Mesothelial cell of epicardium (in vitro differentiated cells): ENCODE measurements at regions not wholly inside any gene's neighbourhood (a gene's known extent, or its start where the extent isn't known, plus 50 kb on each side); places are given as distances from the start of the nearest gene placed in this dataset.

ENCODE experiments used
- DNase-seq, 2 experiments: peaks; one replicate each; pipeline ENCODE4 v3.0.0; 2021; ENCODE audit warnings: low spot score in 2 of 2; ENCODE audit not compliant: unreplicated experiment in 2 of 2
- H3K27ac Mint-ChIP-seq: 2 replicates; pipeline ENCODE4 v1.8.0; 2021; ENCODE audit warnings: mixed read lengths
- H3K27me3 Mint-ChIP-seq: 2 replicates; pipeline ENCODE4 v1.8.0; 2021; ENCODE audit warnings: low read depth, mixed read lengths
- H3K36me3 Mint-ChIP-seq: 2 replicates; pipeline ENCODE4 v1.8.0; 2021; ENCODE audit warnings: mixed read lengths
- H3K4me1 Mint-ChIP-seq: 2 replicates; pipeline ENCODE4 v1.8.0; 2021; ENCODE audit warnings: mixed read lengths
- H3K4me3 Mint-ChIP-seq: 2 replicates; pipeline ENCODE4 v1.8.0; 2021; ENCODE audit warnings: mild to moderate bottlenecking, moderate library complexity, mixed read lengths
- H3K9me3 Mint-ChIP-seq: 2 replicates; pipeline ENCODE4 v1.8.0; 2021; ENCODE audit warnings: mixed read lengths
- CTCF ChIP-seq: fragments of 200-600 bp; sonication (generic); IDR thresholded peaks from one replicate; pipeline ENCODE4 v1.5.0; 2021; ENCODE audit warnings: antibody characterized with exemption; ENCODE audit not compliant: unreplicated experiment

- no peaks in the 10 kb centered on the region for H3K36me3 Mint-ChIP-seq
- no peak overlapping the region for H3K27ac Mint-ChIP-seq
- DNase-seq, result no peak
- peaks cover 19% of the 10 kb centered on the region for H3K4me1 Mint-ChIP-seq
- no peaks in the 10 kb centered on the region for H3K9me3 Mint-ChIP-seq
- no peaks in the 10 kb centered on the region for H3K27me3 Mint-ChIP-seq
- no peak overlapping the region for H3K4me3 Mint-ChIP-seq
- no peak for TF ChIP-seq CTCF
Observed at GRCh38 chr12:20028033-20028432, 340.3 kb upstream of the PDE3A start.

DNA sequence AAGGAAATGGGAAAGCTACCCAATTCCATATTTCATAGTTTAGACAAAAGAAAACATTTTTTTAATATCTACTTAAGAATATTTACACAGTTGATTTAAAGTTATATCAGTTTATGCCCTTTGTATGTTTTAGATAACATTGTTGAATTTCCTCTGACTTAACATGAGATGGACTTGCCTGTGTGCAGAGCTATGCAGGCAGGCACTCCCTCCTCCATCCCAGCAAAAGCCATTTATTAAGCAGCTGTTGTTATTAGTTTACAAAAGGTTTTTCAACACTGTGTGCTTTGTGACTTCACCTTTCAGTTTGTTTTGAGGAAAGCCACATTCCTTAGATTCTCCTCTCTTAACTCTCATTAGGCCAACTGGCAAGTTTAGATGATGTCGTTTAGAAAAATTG is 337.5 kb upstream of the PDE3A start:
- no peak for DNase-seq
- TF ChIP-seq CTCF, result no peak
- H3K4me3 Mint-ChIP-seq, result no peak overlapping the region
- H3K27ac Mint-ChIP-seq, result peak overlapping the region; percentile 55
- H3K27me3 Mint-ChIP-seq, result no peaks in the 10 kb centered on the region
- no peaks in the 10 kb centered on the region for H3K36me3 Mint-ChIP-seq
- H3K4me1 Mint-ChIP-seq, result peaks cover 17% of the 10 kb centered on the region
- no peaks in the 10 kb centered on the region for H3K9me3 Mint-ChIP-seq

DNA sequence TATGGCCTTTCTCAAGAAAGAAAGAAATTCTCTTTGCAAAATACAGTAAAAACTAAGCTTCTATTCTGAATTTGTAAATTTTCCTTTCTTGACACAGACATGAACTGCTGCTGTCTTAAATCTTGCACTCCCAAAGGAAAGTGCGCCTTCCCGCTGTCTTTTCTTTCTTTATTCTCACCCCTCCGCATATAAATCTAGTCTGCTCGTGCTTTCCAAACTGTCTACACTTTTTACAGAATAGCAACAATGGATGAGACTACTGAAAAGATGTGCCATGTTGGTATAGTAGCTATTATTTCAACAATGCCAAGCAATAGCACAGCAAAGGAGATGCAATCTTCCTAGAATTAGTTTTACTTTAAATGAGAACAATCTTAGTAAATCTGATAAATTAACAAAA is 328.8 kb upstream of the PDE3A start:
- Mint-ChIP-seq H3K27ac (no peak overlapping the region), H3K9me3 (no peaks in the 10 kb centered on the region), H3K27me3 (no peaks in the 10 kb centered on the region), H3K36me3 (no peaks in the 10 kb centered on the region), H3K4me3 (no peak overlapping the region), H3K4me1 (peaks cover 27% of the 10 kb centered on the region)
- TF ChIP-seq CTCF, result no peak
- no peak for DNase-seq

DNA sequence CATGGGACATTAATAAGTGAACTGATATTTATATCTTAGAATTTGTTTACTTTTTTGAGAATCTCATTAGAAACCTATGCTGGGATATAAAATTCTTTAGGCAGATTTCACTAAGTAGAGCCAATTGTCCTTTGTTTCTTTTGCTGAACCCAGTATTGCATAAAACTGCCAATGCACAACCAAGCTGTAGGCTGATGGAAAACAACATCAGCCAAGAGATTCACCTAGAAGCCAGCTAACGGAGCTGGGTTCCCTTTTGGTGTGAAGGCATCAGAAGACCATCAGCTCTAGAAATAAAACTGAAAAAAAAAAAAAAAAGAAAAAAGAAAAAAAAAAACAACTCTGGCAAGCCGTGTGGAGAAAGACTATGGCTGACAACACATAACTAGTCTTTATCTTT is 328.2 kb upstream of the PDE3A start:
- no peak for DNase-seq
- TF ChIP-seq CTCF, result no peak
- Mint-ChIP-seq H3K4me1 (peaks cover 28% of the 10 kb centered on the region), H3K9me3 (no peaks in the 10 kb centered on the region), H3K36me3 (no peaks in the 10 kb centered on the region), H3K27me3 (no peaks in the 10 kb centered on the region), H3K4me3 (no peak overlapping the region), H3K27ac (no peak overlapping the region)

- peaks cover 28% of the 10 kb centered on the region for H3K4me1 Mint-ChIP-seq
- DNase-seq, result no peak
- H3K9me3 Mint-ChIP-seq, result no peaks in the 10 kb centered on the region
- no peak overlapping the region for H3K27ac Mint-ChIP-seq
- no peaks in the 10 kb centered on the region for H3K27me3 Mint-ChIP-seq
- no peaks in the 10 kb centered on the region for H3K36me3 Mint-ChIP-seq
- TF ChIP-seq CTCF, result no peak
- H3K4me3 Mint-ChIP-seq, result no peak overlapping the region
Observed at GRCh38 chr12:20040831-20041230, 327.5 kb upstream of the PDE3A start.

- no peak overlapping the region for H3K27ac Mint-ChIP-seq
- H3K4me3 Mint-ChIP-seq, result no peak overlapping the region
- no peak for TF ChIP-seq CTCF
- no peaks in the 10 kb centered on the region for H3K36me3 Mint-ChIP-seq
- DNase-seq, result no peak
- H3K27me3 Mint-ChIP-seq, result no peaks in the 10 kb centered on the region
- H3K9me3 Mint-ChIP-seq, result peaks cover 4% of the 10 kb centered on the region
- H3K4me1 Mint-ChIP-seq, result peaks cover 25% of the 10 kb centered on the region
Observed at GRCh38 chr12:20044351-20044750, 324.0 kb upstream of the PDE3A start.
